ENCODE measurements at regions not wholly inside any gene's neighbourhood (a gene's known extent, or its start where the extent isn't known, plus 50 kb on each side); places are given as distances from the start of the nearest gene placed in this dataset.

DNA sequence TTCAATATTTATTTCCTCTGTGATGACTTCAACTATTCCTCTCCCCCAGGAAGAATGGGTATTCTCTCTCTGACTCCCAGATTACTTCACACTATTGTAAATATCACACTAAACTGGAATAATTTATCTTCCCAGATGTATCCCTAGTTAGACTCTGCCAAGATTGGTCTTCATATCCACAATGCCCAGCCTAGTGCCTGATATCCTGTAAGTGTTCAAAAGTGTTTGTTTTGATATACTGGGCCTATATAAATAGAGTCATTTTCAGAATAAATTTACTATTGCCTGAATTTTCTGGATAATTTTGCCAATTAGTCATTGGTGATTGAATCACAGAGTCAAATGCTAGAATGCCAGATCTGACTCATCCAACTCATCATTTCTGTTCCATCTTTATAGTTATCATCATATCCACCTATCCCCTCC lies 143.7 kb upstream of the TNC start:
- DNase-seq = no peak

DNA sequence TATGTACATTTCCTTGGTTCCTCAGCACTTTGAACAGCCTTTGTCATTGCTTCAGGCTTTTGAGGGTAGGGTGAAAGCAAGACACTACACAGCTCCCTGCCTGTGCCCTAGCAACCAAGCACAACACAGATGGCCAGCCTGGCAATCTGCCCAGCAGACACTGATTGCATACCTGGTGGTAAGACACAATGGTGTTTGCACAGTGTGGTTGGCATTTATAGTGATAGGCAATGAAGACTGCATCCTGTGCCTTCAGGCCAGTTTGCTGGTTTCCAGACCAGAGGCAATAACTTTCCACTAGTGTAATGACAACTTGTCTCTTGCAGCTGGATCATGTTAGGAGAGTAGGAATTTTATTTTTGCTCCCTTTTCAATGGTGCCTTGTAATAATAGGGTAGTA lies 144.5 kb upstream of the TNC start:
- DNase-seq = peak; percentile 92

DNA sequence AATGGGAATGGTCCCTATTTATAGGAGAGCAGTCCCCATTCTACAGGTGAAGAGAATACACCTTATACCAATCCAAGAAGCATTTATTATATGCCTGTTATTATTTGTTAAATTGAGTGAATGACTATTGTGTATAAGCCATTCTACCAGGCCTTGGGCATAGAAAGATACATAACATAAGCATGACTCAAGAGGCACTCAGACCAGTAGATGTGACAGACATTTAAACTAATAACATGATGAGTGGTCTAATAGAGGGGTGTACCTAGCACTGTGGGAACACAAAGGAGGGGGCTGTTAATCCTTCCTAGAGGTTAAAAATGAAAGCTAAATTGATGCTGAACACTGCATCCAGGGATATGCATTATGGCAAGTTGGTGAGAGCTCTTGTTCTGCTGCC lies 145.0 kb upstream of the TNC start:
- DNase-seq = no peak

DNA sequence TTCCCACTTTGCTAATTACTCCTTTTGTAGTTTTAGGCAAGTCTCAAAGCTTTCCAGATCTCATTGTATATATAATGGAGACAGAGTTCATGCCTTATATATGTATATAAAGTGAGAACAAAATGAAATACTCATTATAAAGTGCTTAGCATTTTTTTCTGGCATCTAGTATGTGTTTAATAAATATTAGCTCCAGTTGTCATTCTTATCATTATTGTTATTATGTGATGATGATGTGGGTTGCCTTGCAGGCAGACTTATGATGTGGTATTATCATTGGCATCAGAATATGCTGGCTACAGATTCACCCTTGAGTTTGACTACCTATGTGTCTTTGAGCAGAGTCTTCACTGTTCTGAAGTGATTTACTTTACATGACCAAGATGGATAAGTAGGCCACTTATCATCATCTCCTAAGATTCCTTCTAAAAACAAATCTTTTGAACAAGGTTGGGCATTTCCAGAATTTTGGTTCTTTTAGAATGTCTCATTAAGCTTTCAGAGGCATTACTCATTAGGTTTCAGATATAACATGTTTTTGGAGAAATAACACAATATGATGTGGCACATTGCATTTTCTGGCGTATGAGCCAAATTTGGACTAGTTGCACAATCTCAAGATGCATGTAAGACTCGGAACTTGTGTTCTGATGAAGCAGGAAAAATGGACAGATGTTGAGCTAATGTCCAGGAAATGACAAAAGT lies 145.6 kb upstream of the TNC start:
- no peak for DNase-seq

DNA sequence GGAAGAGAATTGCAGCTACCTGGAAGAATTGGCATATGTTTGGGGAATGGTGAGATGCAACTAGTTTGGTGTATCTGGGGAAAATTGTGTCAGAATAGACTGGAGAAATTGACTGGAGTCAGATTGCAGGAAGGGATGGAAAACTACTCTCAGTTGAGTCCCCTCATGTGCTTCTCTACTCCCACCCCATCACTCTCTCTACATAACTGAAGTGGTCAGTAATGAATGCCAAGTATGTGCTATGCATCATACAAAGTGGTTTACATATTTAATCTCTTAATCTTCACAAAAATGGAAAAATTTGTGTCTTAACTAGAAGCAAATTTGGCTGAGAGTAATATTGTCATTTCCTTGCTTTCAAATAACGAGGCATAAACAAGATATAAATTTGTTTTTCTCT lies 146.4 kb upstream of the TNC start:
- no peak for DNase-seq

DNA sequence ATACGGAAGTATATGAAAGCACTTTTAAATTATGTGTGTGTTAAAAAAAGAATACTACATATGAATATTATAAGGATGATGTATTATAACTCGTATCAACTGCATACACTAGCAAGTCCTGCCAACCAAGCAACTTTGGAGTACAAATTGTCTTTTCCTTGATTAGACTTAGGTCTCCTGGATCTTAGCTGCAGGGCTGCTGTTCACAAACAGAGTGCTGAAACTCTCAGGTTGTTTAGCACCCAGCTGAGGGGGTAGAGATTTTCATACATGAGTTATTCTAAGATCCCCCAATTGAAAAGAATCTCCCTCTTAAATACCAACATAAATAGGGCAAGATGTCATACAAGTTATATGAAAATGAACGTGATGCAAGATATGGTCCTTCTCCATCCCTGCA lies 149.8 kb upstream of the TNC start:
- no peak for DNase-seq

DNA sequence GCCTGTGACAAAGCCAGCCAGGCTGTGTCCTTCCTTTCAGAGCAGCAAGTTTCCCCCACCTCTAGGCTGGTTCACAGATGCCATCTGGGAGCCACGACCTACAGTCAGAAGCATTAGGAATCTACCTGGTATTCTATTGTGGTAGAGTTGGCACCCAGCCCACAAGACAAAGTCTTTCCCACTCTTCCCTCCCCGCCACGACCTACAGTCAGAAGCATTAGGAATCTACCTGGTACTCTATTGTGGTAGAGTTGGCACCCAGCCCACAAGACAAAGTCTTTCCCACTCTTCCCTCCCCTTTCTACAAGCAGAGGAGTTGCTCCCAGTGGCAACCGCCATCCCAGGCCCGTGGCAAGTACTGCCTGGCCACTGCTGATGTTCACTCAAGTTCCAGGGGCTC lies 157.8 kb upstream of the TNC start:
- no peak for DNase-seq

DNA sequence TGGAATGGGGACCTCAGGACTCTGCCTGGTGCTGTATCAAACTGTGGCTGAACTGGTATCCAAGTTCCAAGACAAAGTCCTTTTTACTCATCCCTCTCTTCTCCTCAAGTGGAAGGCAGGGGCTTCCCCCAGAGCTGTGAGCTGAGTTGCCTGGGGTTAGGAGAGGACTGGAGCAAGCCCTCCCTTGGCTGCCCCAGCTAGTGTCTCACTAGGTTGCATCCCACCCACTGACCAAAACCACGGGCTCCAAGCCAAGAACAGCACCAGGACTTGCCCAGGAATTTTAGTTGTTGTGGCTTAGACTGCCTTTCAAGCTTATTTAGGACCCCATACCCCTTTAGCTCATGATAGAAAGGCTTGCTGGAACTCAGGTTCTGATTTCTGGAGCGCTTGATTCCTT lies 158.7 kb upstream of the TNC start:
- no peak for DNase-seq

DNA sequence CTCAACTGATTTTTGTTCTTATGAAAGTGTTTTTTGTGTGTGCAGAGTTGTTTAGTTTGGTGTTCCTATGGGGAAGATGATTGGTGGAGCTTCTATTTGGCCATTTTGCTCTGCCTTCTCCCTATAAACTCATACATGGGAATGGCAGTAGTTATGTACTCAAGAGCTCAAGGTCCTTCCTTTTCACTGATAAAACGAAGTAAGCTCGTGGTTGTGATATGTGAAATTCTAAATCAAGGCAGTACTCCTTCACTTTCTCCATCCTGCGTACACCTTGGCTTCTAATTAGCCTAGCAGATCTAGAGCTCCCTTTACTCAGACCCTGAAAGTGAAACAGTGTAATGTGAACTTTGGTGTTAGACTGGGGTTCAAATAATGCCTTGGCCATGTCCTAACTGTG lies 159.3 kb upstream of the TNC start:
- no peak for DNase-seq

DNA sequence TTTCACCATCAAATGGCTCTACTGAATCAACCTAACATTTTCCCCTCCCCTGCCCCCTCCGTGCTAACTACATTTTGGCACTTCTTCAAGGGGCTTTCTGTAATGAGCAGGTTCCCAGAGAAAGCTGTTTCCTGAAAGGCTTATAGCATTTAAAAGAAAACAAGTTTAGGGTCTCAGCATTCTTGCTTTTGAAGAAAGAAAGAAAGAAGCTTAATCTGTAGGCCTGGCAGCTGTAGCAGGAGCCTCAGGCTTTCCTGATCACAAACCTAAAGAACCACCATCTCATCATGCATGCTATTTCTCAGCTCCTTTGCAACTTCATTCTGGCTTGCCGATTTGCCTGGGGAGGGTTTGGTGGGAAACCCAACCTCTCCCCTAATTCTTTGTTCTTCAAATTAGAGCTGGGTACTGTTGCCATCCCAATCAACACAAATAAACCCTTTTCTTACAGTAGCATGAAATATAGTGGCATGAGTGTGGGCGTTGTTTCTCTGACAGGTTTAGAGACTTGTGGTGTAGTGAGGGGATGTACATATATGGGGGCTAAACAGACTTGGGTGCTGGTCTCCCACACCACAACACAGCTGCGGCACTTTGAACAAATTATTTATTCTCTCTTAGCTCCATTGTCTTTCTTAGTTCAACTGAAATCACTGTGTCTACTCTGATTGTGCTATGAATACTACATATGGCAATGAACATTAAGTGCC lies 160.5 kb upstream of the TNC start:
- DNase-seq = no peak

DNA sequence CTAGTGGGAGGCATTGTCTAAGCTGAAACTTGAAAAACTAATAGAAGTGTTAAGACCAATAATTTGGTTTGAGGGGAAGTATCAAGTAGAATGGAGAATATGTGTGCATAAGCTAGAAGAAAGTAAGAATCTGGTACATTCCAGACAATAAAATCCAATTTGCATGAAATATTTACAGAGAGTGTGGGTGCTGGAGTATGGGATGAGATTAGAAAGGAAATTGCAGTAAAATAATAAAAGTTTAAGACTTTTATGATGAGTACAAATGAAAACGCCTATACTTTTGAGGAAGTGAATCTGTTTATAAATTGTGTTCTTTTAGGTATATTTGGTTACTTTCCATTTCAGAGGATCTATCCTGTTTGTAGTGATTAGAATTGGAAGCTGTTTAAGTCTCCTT lies 165.4 kb upstream of the TNC start:
- no peak for DNase-seq

DNA sequence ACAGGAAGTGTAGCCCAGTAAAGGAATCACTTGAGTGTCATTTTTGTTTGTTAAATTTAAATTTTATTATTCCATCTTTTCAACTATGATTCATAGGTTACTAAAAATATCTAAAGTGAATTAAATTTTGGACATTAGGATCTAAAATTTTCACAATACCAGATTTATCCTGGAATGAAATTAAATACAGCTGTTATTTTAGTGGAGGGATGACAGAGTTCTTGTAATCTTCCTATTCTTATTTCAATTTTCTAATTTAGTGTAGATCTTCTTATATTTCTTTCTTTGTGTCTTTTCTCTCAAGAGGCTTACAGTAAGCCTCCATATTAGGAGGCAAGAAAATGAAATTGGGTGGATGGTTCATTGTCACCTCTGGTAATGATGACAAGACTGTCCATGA lies 167.9 kb upstream of the TNC start:
- no peak for DNase-seq

DNA sequence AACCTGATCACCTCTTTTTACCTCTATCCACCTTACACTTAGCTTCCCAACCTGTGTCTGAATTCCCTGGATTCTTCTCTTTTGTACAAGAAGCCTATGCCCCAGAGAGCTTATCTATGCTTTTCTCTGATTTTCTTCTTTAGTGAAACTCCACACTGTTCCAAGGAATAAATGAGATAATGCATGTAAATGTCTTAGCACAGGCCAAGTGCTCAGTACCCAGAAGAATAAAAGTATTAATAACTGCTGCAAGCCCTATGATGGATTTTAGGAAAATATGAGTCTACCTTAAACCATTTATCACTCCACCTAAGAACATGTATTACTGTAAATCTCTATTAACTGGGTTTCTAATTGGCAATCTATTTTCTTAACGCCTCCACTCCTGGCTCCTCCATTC lies 168.5 kb upstream of the TNC start:
- no peak for DNase-seq

DNA sequence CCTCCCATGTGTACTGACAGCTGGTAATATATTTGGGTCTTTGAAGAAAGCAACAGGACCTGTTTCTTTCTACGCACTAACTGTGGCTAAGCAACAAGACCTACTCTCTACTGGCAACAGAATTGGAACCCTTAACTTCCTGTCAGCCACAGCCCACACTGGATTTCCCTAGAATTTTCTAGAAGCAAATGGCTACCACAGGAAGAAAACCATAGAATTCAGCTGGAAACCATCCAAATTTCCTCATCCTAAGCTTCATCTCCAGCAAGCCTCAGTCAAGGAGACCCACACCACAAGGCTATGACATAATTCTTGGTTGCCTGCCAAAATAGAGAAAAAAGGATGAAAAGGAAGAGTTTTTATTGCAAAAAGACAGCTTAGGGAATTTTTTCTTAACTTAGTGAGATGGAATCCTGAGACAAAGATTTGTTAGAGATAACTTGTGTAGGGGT lies 171.8 kb upstream of the TNC start:
- DNase-seq = no peak

DNA sequence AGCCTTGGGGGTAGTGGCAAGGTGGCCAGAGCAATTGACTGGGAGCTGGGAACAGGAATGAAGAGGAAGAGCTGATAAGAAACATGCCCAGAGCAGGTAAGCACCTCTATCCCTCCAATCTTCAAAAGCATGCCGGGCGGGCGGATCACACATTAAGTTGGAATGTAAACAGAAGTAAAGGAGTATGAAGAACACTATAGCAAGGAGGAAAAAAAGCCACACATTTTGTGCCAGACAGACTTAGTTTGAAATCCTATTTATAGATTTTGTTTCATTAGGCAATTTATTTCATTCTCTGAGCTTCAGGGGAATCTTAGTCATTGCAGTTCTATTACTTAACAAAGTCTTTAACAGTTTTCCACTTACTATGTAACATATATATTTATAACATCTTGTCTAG lies 173.9 kb upstream of the TNC start:
- no peak for DNase-seq

DNA sequence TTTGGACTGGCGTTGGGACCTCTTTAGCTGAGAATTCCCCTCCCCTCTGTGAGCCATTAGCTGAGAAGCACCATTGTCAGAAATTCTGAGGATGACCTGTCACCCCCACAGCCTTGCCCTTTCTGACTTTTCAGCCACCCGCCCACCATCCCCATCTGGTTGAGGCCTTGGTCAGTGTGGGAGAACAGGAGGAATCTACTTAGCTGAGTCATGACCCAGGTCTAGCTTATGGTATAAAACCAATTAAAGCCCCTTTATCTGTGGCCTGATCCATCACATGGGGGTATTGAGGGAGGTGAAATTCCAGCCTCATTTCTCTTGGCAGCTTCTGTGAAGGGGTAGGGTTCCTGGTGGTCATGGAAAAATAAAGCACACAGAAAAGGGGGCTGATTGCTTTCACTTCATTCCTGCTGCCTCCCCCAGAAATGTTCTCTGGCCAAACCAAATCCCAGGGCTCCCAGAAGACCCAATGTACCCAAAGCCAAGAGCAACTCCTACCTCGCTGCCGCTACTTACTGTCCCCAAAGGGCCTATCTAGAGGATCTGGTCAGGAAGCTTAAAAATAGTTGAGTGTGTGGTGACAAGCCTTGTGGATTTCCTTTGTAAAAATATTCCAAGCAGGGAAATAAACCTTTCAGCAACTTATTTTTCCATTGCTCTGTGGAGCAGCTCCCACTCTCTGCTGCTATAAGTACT lies 174.8 kb upstream of the TNC start:
- DNase-seq = no peak

DNA sequence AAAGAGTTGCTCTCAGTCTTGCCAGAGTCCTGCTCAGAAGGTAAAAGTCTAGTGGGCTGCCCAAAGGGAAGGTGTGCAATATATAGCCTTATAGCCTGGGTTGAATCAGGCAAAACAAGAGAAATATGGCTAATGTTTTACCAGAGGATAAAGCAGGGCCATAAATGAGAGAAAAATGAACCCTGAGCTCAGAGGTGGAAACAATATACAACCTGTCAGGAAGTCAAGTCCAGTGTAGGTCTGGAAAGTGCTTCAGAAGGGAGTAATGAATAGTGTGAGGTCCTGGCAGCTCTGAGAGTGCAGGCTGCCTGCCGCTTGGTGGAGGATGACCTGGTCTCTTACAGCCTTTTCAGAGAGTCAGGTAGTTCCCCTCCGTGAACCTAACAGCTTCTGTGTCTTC lies 177.8 kb upstream of the TNC start:
- DNase-seq = no peak

DNA sequence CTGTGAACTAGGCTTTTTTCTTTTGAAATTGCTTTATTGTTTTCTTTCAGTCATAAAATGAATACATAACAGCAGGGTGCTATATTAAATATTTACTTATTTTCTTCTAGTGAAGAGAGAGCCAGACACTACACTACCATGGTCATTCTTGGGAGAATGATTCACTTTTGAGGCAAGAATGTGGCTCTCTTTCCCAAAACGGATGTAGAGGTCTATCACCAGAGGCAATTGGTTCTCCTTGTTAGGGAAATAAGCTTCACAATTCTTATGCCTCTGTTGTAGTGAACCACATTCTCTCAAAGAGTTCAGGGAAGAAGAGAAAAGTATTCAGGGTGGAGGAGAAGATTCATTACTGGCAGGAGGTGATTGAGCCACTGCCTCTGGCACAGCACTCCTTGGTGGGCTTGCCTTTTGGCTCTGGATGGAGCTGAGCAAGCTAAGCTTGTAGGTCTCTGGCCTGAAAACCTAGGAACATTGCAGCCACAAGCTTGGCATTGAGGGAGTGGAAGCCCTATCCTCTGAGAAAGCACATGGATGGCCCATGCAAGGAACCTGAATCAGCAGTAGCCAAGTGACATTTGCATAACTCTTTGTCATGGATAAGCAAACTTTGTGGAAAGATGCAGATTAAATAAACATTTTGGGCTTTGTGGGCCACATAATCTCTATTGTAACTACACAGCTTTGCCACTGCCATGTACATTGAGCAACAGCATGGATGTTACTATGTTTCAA lies 179.0 kb upstream of the TNC start:
- no peak for DNase-seq

DNA sequence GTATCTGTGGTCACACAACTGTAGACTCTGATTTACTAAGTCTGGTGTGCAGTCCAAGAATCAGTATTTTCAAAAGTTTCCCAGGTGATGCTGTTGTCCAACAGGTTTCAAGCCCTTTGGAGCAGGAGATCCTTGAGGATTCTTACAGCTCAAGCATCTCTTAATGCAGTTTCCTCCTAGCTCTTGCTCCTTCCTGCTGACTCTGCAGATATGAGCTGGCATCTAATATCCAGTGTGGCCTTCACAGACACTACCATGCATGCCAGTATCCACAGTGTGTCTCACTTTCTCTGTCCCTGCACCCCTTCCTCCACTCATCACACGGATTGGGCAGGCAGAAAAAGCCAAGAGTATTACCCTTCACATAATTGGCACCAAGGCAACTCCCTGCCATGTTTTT lies 182.2 kb upstream of the TNC start:
- DNase-seq = no peak

DNA sequence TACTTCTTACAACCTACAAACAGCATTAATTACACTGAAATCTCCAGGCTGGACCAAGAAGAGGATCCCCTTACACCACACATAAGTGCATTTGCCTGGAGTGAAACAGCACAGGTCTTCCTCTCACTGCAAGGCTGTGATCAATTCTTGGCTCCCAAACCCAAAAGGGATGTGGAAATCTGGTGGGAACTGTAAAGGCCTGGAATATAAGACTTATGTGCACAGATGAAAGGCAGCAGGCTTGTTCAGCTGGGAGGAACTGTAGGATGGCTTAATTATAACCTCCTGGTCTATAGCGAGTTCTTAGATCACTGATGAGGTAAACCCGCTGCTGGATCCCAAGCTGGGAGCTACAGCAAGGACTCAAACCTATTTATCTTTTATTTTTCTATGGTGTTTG lies 182.9 kb upstream of the TNC start:
- DNase-seq = no peak

DNA sequence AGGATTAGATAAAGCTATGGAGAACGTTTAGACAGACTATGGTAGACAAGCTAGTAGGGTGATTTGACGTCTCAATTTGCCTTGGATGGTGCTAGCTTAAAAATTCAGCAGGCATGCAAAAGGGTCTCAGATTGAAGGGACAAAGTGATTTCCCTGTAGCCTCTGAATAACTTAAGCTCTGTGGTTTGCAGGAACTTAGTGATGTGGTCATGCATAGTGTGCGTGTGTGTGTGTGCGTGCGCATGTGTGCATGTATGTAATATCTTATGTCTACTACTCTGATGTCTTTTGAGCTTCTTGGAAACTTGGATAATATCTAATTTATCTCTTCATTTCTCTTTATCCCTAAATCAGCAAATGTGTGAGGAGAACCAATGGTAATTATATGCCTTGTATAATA lies 183.6 kb upstream of the TNC start:
- DNase-seq = no peak

DNA sequence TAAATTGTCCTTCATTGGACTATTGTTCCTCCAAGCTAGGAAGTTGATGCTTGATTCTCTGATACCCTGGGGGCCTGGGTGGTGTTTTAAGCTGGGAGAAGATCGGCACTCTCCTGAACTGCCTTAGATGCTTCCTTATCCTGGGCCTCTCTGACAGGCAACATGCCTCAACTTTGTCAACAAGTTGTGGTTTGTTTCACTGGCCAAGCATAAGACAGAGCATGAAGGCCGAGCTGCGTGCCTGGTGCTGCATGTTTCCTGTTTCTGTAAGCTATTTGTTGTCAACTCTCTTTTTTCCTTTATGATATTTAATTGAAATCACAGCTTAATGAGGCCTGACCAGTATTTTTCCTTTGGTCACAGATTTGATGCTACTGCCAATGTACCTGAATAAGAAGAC lies 187.6 kb upstream of the TNC start:
- DNase-seq = no peak

DNA sequence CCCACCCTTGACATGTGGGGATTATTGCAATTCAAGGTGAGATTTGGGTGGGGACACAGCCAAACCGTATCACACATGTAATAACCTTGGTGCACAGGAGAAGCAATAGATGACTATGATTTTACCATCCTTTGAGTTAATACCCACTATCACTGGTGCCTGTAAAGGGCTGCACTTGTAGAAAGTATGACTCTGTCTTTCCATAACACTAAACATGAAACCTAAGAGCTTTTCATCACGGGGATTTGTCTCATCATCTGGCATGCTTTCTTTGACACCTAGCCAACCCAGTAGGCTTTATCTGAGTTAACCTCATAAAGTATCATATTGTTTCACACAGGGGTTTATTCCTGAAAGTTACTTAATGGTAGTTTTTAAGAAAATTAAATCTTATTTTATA lies 188.9 kb upstream of the TNC start:
- DNase-seq = no peak

DNA sequence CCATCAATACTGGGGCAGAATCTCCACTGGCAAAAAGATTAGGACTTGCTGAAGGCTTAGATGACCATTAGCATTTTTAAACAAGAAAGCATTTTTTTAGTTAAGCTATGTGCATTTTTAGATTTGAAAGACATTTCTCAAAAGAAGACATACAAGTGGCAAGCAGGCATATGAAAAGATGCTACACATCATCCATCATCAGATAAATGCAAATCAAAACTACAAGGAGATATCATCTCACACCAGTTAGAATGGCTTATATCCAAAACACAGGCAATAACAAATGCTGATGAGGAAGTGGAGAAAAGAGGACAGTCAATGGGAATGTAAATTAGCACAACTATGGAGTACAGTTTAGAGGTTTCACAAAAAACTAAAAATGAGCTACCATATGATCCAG lies 195.6 kb upstream of the TNC start:
- no peak for DNase-seq
